Trophoblast cell (in vitro differentiated cells and primary cell): ENCODE measurements at regions not wholly inside any gene's neighbourhood (a gene's known extent, or its start where the extent isn't known, plus 50 kb on each side); places are given as distances from the start of the nearest gene placed in this dataset.

Experiments used
- DNase-seq, 2 donors: peaks; one replicate each; pipeline ENCODE4 v3.0.0-alpha.2; 2016
- H2AFZ ChIP-seq: 2 replicates; pipeline ENCODE4 v1.6.1; 2013; ENCODE audit warnings: low read length, moderate library complexity, mild to moderate bottlenecking; ENCODE audit not compliant: insufficient read depth, poor library complexity
- H2AK5ac ChIP-seq: 2 replicates; pipeline ENCODE4 v1.6.1; 2013; ENCODE audit warnings: mild to moderate bottlenecking, low read length
- H2BK120ac ChIP-seq: 2 replicates; pipeline ENCODE4 v1.6.1; 2013; ENCODE audit warnings: low read length, mild to moderate bottlenecking, moderate library complexity; ENCODE audit not compliant: insufficient read depth, poor library complexity
- H2BK12ac ChIP-seq: 2 replicates; pipeline ENCODE4 v1.6.1; 2013; ENCODE audit warnings: mild to moderate bottlenecking, low read length, moderate library complexity
- H2BK5ac ChIP-seq: 2 replicates; pipeline ENCODE4 v1.6.1; 2013; ENCODE audit warnings: low read length, low read depth, moderate library complexity, mild to moderate bottlenecking; ENCODE audit not compliant: poor library complexity
- H3K14ac ChIP-seq: 2 replicates; pipeline ENCODE4 v1.6.1; 2013; ENCODE audit warnings: mild to moderate bottlenecking, low read length
- H3K18ac ChIP-seq: 2 replicates; pipeline ENCODE4 v1.6.1; 2013; ENCODE audit warnings: mild to moderate bottlenecking, low read length
- H3K23ac ChIP-seq: 2 replicates; pipeline ENCODE4 v1.6.1; 2013; ENCODE audit warnings: low read length
- H3K27ac ChIP-seq: 2 replicates; pipeline ENCODE4 v1.5.1; 2013; ENCODE audit warnings: low read depth, mild to moderate bottlenecking, inconsistent platforms, low read length, moderate library complexity
- H3K27me3 ChIP-seq: 2 replicates; pipeline ENCODE4 v1.6.1; 2013; ENCODE audit warnings: inconsistent platforms, mild to moderate bottlenecking, low read length, moderate library complexity; ENCODE audit not compliant: insufficient read depth
- H3K36me3 ChIP-seq, 2 experiments: 1 replicate in 1 of 2; 2 replicates in 1 of 2; pipeline ENCODE4 v1.6.1; 2013; ENCODE audit warnings: low read length in 2 of 2, mild to moderate bottlenecking in 2 of 2, moderate library complexity in 1 of 2; ENCODE audit not compliant: insufficient read depth in 2 of 2, control insufficient read depth in 1 of 2
- H3K4ac ChIP-seq: 2 replicates; pipeline ENCODE4 v1.6.1; 2013; ENCODE audit warnings: low read depth, mild to moderate bottlenecking, low read length, moderate library complexity
- H3K4me1 ChIP-seq, 2 experiments: 1 replicate in 1 of 2; 2 replicates in 1 of 2; pipeline ENCODE4 v1.6.1; 2013; ENCODE audit warnings: low read length in 2 of 2, mild to moderate bottlenecking in 2 of 2, moderate library complexity in 1 of 2; ENCODE audit not compliant: insufficient read depth in 2 of 2, control insufficient read depth in 1 of 2
- H3K4me2 ChIP-seq: 2 replicates; pipeline ENCODE4 v1.6.1; 2013; ENCODE audit warnings: inconsistent platforms, mild to moderate bottlenecking, low read length, moderate library complexity
- H3K4me3 ChIP-seq: 2 replicates; pipeline ENCODE4 v1.5.1; 2013; ENCODE audit warnings: mild to moderate bottlenecking, low read depth, low read length, inconsistent platforms
- H3K79me1 ChIP-seq: one replicate; pipeline ENCODE4 v1.6.1; 2013; ENCODE audit warnings: low read length
- H3K79me2 ChIP-seq: 2 replicates; pipeline ENCODE4 v1.6.1; 2013; ENCODE audit warnings: low read length, mild to moderate bottlenecking; ENCODE audit not compliant: control insufficient read depth, insufficient read depth, poor library complexity
- H3K9ac ChIP-seq: 2 replicates; pipeline ENCODE4 v1.6.1; 2013; ENCODE audit warnings: mild to moderate bottlenecking, low read length
- H3K9me3 ChIP-seq: 2 replicates; pipeline ENCODE4 v1.6.1; 2013; ENCODE audit warnings: low read depth, mild to moderate bottlenecking, control low read depth, inconsistent platforms, low read length; ENCODE audit not compliant: insufficient read depth
- H4K12ac ChIP-seq: 2 replicates; pipeline ENCODE4 v1.6.1; 2013; ENCODE audit warnings: low read depth, mild to moderate bottlenecking, low read length, moderate library complexity
- H4K8ac ChIP-seq: 2 replicates; pipeline ENCODE4 v1.6.1; 2013; ENCODE audit warnings: low read depth, mild to moderate bottlenecking, low read length, moderate library complexity
- H4K91ac ChIP-seq: one replicate; pipeline ENCODE4 v1.6.1; 2013; ENCODE audit warnings: low read depth, mild to moderate bottlenecking, low read length, moderate library complexity
- WGBS: extraction: QIAGEN DNeasy Blood & Tissue Kit; methylation state at CpG from one replicate; pipeline ENCODE4 v1.1.7; 2013; ENCODE audit warnings: missing lambda C conversion rate; ENCODE audit not compliant: insufficient read length, insufficient coverage; ENCODE audit errors: extremely low coverage; 5-methylcytosine and 5-hydroxymethylcytosine counted together

DNA sequence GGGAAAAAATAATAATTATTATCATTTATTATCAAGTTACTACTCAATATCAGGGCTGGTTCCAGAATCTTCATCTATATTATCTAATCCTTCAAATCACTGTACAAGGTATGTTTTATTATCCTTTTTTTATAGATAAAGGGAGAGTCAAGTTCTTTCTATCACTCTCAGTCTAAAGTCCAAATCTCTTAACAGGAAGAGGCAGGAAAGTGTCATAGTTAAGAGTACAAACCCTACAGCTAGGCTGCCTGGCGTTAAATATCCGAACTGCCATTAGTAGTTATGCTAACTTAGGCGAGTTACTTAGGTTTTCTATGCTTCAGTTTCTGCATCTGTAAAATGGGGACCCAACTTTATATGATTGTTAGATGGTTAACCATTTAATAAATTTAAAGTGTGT is 99.4 kb upstream of the CCDC91 start:
- no peak overlapping the region for H4K91ac ChIP-seq
- H2BK5ac ChIP-seq = no peak overlapping the region
- WGBS = no CpG with 5 or more reads among the region's 3 CpGs
- no peaks in the 10 kb centered on the region for H3K79me1 ChIP-seq
- no peaks in the 10 kb centered on the region for H3K27me3 ChIP-seq
- H4K12ac ChIP-seq = no peak overlapping the region
- no peaks in the 10 kb centered on the region for H3K79me2 ChIP-seq
- H3K14ac ChIP-seq = no peak overlapping the region
- no peak overlapping the region for H3K27ac ChIP-seq
- no peak overlapping the region for H2BK12ac ChIP-seq
- H3K4ac ChIP-seq = no peak overlapping the region
- no peak overlapping the region for H3K23ac ChIP-seq
- no peak overlapping the region for H4K8ac ChIP-seq
- H2AFZ ChIP-seq = no peak overlapping the region
- H2BK120ac ChIP-seq = no peak overlapping the region
- peaks cover 3 to 5% of the 10 kb centered on the region in 2 experiments for H3K4me1 ChIP-seq
- H3K18ac ChIP-seq = no peak overlapping the region
- no peak overlapping the region for H3K4me2 ChIP-seq
- no peak overlapping the region for H3K9ac ChIP-seq
- H2AK5ac ChIP-seq = no peak overlapping the region
- no peak overlapping the region for H3K4me3 ChIP-seq
- H3K36me3 ChIP-seq = no peaks in the 10 kb centered on the region
- H3K9me3 ChIP-seq = no peaks in the 10 kb centered on the region
- no peak for DNase-seq

- Histone ChIP-seq H3K4me1 (peaks cover 3 to 5% of the 10 kb centered on the region in 2 experiments), H3K9ac (no peak overlapping the region), H2AK5ac (no peak overlapping the region), H2AFZ (no peak overlapping the region), H3K36me3 (no peaks in the 10 kb centered on the region), H3K23ac (no peak overlapping the region), H3K9me3 (no peaks in the 10 kb centered on the region), H2BK120ac (no peak overlapping the region), H3K14ac (no peak overlapping the region), H3K4me2 (no peak overlapping the region), H3K27me3 (no peaks in the 10 kb centered on the region), H3K27ac (no peak overlapping the region), H3K18ac (no peak overlapping the region), H3K4me3 (no peak overlapping the region), H4K12ac (no peak overlapping the region), H2BK12ac (no peak overlapping the region), H3K79me1 (no peaks in the 10 kb centered on the region), H3K79me2 (no peaks in the 10 kb centered on the region), H4K91ac (no peak overlapping the region), H3K4ac (no peak overlapping the region), H2BK5ac (no peak overlapping the region), H4K8ac (no peak overlapping the region)
- no peak for DNase-seq
- no CpG with 5 or more reads among the region's 4 CpGs for WGBS
Measured at GRCh38 chr12:28092396-28092795, 97.9 kb upstream of the CCDC91 start.

GRCh38 chr12:28096649-28097048 is 93.6 kb upstream of the CCDC91 start:
- Histone ChIP-seq H4K91ac (no peak overlapping the region), H2BK120ac (no peak overlapping the region), H2BK5ac (no peak overlapping the region), H3K4me1 (peaks cover 3% of the 10 kb centered on the region in 2 experiments), H3K4me3 (no peak overlapping the region), H2AK5ac (no peak overlapping the region), H3K23ac (no peak overlapping the region), H3K14ac (no peak overlapping the region), H3K27me3 (no peaks in the 10 kb centered on the region), H3K36me3 (no peaks in the 10 kb centered on the region), H3K9me3 (no peaks in the 10 kb centered on the region), H3K9ac (no peak overlapping the region), H2BK12ac (no peak overlapping the region), H3K27ac (no peak overlapping the region), H4K8ac (no peak overlapping the region), H3K79me1 (no peaks in the 10 kb centered on the region), H3K4ac (no peak overlapping the region), H4K12ac (no peak overlapping the region), H3K4me2 (no peak overlapping the region), H3K79me2 (no peaks in the 10 kb centered on the region), H3K18ac (no peak overlapping the region), H2AFZ (no peak overlapping the region)
- no peak for DNase-seq
- WGBS = no CpG with 5 or more reads among the region's 2 CpGs

GRCh38 chr12:28097221-28097620 is 93.0 kb upstream of the CCDC91 start:
- Histone ChIP-seq H3K79me2 (no peaks in the 10 kb centered on the region), H2BK120ac (no peak overlapping the region), H2AK5ac (no peak overlapping the region), H3K36me3 (no peaks in the 10 kb centered on the region), H3K9ac (no peak overlapping the region), H4K91ac (no peak overlapping the region), H3K79me1 (no peaks in the 10 kb centered on the region), H4K8ac (no peak overlapping the region), H3K4me3 (no peak overlapping the region), H3K4me1 (no peaks in the 10 kb centered on the region), H3K9me3 (no peaks in the 10 kb centered on the region), H3K14ac (no peak overlapping the region), H3K4ac (no peak overlapping the region), H3K18ac (no peak overlapping the region), H3K27me3 (no peaks in the 10 kb centered on the region), H4K12ac (no peak overlapping the region), H3K23ac (no peak overlapping the region), H2AFZ (no peak overlapping the region), H3K27ac (no peak overlapping the region), H3K4me2 (no peak overlapping the region), H2BK12ac (no peak overlapping the region), H2BK5ac (no peak overlapping the region)
- no CpG with 5 or more reads among the region's 3 CpGs for WGBS
- peak in 1 of 2 donors; percentile 27 for DNase-seq
